Astrocyte (in vitro differentiated cells and primary cell): ENCODE measurements at regions not wholly inside any gene's neighbourhood (a gene's known extent, or its start where the extent isn't known, plus 50 kb on each side); places are given as distances from the start of the nearest gene placed in this dataset.

Experiments
- DNase-seq: peaks from one replicate; pipeline ENCODE4 v3.0.0-alpha.2; 2010; ENCODE audit warnings: low read depth
- FAIRE-seq: peaks from 2 replicates; lab custom pipeline; 2011; peaks lifted over from hg19 to GRCh38; lab: Jason Lieb, UNC
- H2AFZ ChIP-seq: 2 replicates; pipeline ENCODE4 v1.6.0; 2012; ENCODE audit warnings: low read depth, low read length, inconsistent platforms
- H3K27ac ChIP-seq: 2 replicates; pipeline ENCODE4 v1.5.1; 2011; ENCODE audit warnings: low read depth, low read length, inconsistent platforms
- H3K27me3 ChIP-seq: 2 replicates; pipeline ENCODE4 v1.6.0; 2011; ENCODE audit warnings: low read length, inconsistent platforms; ENCODE audit not compliant: insufficient read depth
- H3K36me3 ChIP-seq: 2 replicates; pipeline ENCODE4 v1.5.1; 2011; ENCODE audit warnings: low read length, inconsistent platforms; ENCODE audit not compliant: insufficient read depth
- H3K4me1 ChIP-seq: 2 replicates; pipeline ENCODE4 v1.5.1; 2011; ENCODE audit warnings: low read length, inconsistent platforms; ENCODE audit not compliant: insufficient read depth
- H3K4me2 ChIP-seq: 2 replicates; pipeline ENCODE4 v1.6.0; 2012; ENCODE audit warnings: low read length, inconsistent platforms
- H3K4me3 ChIP-seq: 2 replicates; pipeline ENCODE4 v1.5.1; 2011; ENCODE audit warnings: low read depth, mild to moderate bottlenecking, low read length, inconsistent platforms; ENCODE audit not compliant: insufficient read depth
- H3K79me2 ChIP-seq: 2 replicates; pipeline ENCODE4 v1.6.0; 2012; ENCODE audit warnings: mild to moderate bottlenecking, low read length, inconsistent platforms; ENCODE audit not compliant: insufficient read depth
- H3K9ac ChIP-seq: 2 replicates; pipeline ENCODE4 v1.6.0; 2012; ENCODE audit warnings: mild to moderate bottlenecking, low read length, inconsistent platforms
- H3K9me3 ChIP-seq: 2 replicates; pipeline ENCODE4 v1.5.1; 2012; ENCODE audit warnings: low read depth, mild to moderate bottlenecking, low read length, inconsistent platforms; ENCODE audit not compliant: insufficient read depth
- H4K20me1 ChIP-seq: 2 replicates; pipeline ENCODE4 v1.6.0; 2012; ENCODE audit warnings: low read length, inconsistent platforms; ENCODE audit not compliant: insufficient read depth
- H3K27ac Mint-ChIP-seq: one replicate; pipeline ENCODE4 v1.8.0; 2021; ENCODE audit warnings: mild to moderate bottlenecking, mixed read lengths; ENCODE audit not compliant: unreplicated experiment
- H3K27me3 Mint-ChIP-seq: one replicate; pipeline ENCODE4 v1.8.0; 2021; ENCODE audit warnings: low read depth, mixed read lengths; ENCODE audit not compliant: unreplicated experiment
- H3K36me3 Mint-ChIP-seq: one replicate; pipeline ENCODE4 v1.8.0; 2021; ENCODE audit warnings: low read depth, mixed read lengths; ENCODE audit not compliant: unreplicated experiment
- H3K4me1 Mint-ChIP-seq: one replicate; pipeline ENCODE4 v1.8.0; 2021; ENCODE audit warnings: low read depth, mixed read lengths; ENCODE audit not compliant: unreplicated experiment
- H3K4me3 Mint-ChIP-seq: one replicate; pipeline ENCODE4 v1.8.0; 2021; ENCODE audit warnings: mild to moderate bottlenecking, moderate library complexity, mixed read lengths; ENCODE audit not compliant: unreplicated experiment
- H3K9me3 Mint-ChIP-seq: one replicate; pipeline ENCODE4 v1.8.0; 2021; ENCODE audit warnings: mild to moderate bottlenecking, mixed read lengths; ENCODE audit not compliant: unreplicated experiment
- EZH2 ChIP-seq: IDR thresholded peaks from 2 replicates; pipeline ENCODE4 v1.6.1; 2012; ENCODE audit warnings: mild to moderate bottlenecking, low read length, inconsistent platforms; ENCODE audit not compliant: insufficient read depth
- TF ChIP-seq, protein P1 (sequence below): IDR thresholded peaks from 2 replicates; pipeline ENCODE4 v1.5.1; 2011; ENCODE audit warnings: low read depth, mild to moderate bottlenecking, inconsistent platforms, low read length, moderate library complexity; ENCODE audit not compliant: insufficient read depth

DNA sequence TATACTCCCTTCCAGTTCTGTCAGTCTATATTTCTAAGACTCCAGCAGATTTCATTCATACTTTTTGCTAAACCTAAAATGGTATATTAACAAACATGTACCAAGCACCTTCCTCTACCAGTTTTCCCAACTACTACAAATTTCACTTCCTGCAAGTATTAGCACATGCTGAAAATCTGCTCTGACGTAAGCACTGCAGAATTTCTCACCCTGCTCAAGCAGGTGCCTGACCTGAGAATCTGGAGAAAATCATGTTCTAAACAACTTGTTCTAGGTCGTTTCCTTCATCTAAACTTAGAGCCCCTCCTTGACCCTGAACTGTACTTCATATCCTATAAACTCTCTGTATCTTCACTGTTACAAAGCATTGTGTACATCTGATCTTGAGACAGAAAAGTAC is 380.7 kb upstream of the NOCT start:
- Histone ChIP-seq H3K36me3 (no peaks in the 10 kb centered on the region), H3K79me2 (no peaks in the 10 kb centered on the region), H3K27me3 (no peaks in the 10 kb centered on the region), H3K9ac (no peak overlapping the region), H3K4me1 (peaks cover 12% of the 10 kb centered on the region), H2AFZ (no peak overlapping the region), H3K9me3 (no peaks in the 10 kb centered on the region), H3K27ac (no peak overlapping the region), H4K20me1 (no peaks in the 10 kb centered on the region), H3K4me2 (no peak overlapping the region), H3K4me3 (no peak overlapping the region)
- Mint-ChIP-seq H3K36me3 (no peaks in the 10 kb centered on the region), H3K4me3 (no peak overlapping the region), H3K4me1 (peaks cover 8% of the 10 kb centered on the region), H3K27me3 (no peaks in the 10 kb centered on the region), H3K9me3 (no peaks in the 10 kb centered on the region), H3K27ac (no peak overlapping the region)
- FAIRE-seq, result peak; percentile 23
- no peak for DNase-seq
- TF ChIP-seq, protein P1, sequence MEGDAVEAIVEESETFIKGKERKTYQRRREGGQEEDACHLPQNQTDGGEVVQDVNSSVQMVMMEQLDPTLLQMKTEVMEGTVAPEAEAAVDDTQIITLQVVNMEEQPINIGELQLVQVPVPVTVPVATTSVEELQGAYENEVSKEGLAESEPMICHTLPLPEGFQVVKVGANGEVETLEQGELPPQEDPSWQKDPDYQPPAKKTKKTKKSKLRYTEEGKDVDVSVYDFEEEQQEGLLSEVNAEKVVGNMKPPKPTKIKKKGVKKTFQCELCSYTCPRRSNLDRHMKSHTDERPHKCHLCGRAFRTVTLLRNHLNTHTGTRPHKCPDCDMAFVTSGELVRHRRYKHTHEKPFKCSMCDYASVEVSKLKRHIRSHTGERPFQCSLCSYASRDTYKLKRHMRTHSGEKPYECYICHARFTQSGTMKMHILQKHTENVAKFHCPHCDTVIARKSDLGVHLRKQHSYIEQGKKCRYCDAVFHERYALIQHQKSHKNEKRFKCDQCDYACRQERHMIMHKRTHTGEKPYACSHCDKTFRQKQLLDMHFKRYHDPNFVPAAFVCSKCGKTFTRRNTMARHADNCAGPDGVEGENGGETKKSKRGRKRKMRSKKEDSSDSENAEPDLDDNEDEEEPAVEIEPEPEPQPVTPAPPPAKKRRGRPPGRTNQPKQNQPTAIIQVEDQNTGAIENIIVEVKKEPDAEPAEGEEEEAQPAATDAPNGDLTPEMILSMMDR, result no peak
- TF ChIP-seq EZH2, result no peak

- Histone ChIP-seq H4K20me1 (no peaks in the 10 kb centered on the region), H3K27ac (no peak overlapping the region), H3K36me3 (no peaks in the 10 kb centered on the region), H2AFZ (no peak overlapping the region), H3K4me1 (peaks cover 7% of the 10 kb centered on the region), H3K9me3 (no peaks in the 10 kb centered on the region), H3K4me3 (no peak overlapping the region), H3K4me2 (no peak overlapping the region), H3K27me3 (no peaks in the 10 kb centered on the region), H3K9ac (no peak overlapping the region), H3K79me2 (no peaks in the 10 kb centered on the region)
- DNase-seq (no peak), FAIRE-seq (no peak)
- H3K9me3 Mint-ChIP-seq, result no peaks in the 10 kb centered on the region
- no peaks in the 10 kb centered on the region for H3K36me3 Mint-ChIP-seq
- no peaks in the 10 kb centered on the region for H3K27me3 Mint-ChIP-seq
- no peak overlapping the region for H3K4me3 Mint-ChIP-seq
- H3K4me1 Mint-ChIP-seq, result peaks cover 8% of the 10 kb centered on the region
- H3K27ac Mint-ChIP-seq, result no peak overlapping the region
- TF ChIP-seq, protein P1, result no peak
- TF ChIP-seq EZH2, result no peak
Measured at GRCh38 chr4:138633580-138633904, 382.0 kb upstream of the NOCT start.

DNA sequence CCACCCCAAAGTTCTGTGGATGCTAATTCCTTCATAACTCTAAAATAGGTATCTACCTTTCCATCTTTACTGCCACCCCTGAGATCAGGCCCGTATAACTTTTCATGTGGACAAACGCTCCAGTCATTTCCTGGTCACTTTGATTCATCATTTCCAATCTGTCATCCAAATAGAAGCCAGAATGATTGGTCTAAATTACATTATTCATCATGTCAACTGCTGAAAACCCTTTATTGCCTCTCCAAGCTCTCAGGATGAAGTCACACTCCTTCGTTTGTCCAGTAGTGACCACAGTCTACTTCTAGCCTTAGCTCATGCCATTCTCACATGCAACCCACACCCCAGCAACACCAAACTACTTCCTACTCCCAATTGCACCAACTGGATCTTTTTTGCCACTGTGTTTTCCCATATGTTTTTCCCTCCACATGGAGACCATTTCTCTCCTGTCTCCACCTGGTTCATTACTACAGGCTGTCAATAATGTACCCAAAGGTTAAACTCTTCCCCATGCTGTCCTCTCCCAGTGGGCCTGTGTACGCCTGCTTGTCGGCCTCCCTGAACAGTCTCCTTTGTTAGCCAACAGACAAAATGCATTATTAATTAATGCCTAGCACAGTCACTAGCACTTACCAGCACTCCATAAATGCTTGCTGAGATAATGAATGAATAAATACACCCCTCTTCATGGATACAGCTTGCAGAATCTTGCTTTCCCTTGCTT is 382.6 kb upstream of the NOCT start:
- Mint-ChIP-seq H3K4me1 (peaks cover 8% of the 10 kb centered on the region), H3K9me3 (no peaks in the 10 kb centered on the region), H3K27me3 (no peaks in the 10 kb centered on the region), H3K4me3 (no peak overlapping the region), H3K36me3 (no peaks in the 10 kb centered on the region), H3K27ac (no peak overlapping the region)
- no peak overlapping the region for H2AFZ ChIP-seq
- TF ChIP-seq, protein P1, result no peak
- no peak for TF ChIP-seq EZH2
- H3K9ac ChIP-seq, result no peak overlapping the region
- H3K79me2 ChIP-seq, result no peaks in the 10 kb centered on the region
- FAIRE-seq, result no peak
- H3K4me3 ChIP-seq, result no peak overlapping the region
- peak; percentile 31 for DNase-seq
- no peaks in the 10 kb centered on the region for H4K20me1 ChIP-seq
- peak overlapping the region; percentile 2 for H3K4me2 ChIP-seq
- H3K9me3 ChIP-seq, result no peaks in the 10 kb centered on the region
- no peak overlapping the region for H3K27ac ChIP-seq
- H3K4me1 ChIP-seq, result peaks cover 7% of the 10 kb centered on the region
- H3K36me3 ChIP-seq, result no peaks in the 10 kb centered on the region
- H3K27me3 ChIP-seq, result no peaks in the 10 kb centered on the region
